Cerebellar cortex (tissue), 1 donor: ENCODE measurements at regions not wholly inside any gene's neighbourhood (a gene's known extent, or its start where the extent isn't known, plus 50 kb on each side); places are given as distances from the start of the nearest gene placed in this dataset.

Source experiments
- DNase-seq: peaks from one replicate; pipeline ENCODE4 v3.0.0-alpha.2; 2015; ENCODE audit warnings: low spot score

DNA sequence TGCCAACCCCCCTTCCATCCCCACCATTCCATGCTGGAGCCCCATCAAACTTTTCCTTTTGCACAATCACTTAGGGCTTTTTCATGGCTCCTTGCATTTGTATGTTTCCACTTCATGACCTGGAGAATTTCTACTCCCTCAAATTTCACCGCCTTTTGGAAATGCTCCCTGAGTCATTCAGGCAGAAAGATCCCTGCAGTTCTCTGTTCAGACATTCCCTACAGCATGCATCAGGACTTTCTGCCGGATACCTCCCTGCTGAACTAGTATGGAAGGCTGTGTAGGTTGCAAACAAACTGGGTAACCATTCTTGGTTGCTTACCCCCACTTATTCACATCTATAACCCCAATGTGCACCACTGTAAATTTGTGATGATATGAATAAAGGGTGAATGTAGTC is 389.6 kb upstream of the CELF4 start:
- DNase-seq = peak; percentile 75

- no peak for DNase-seq
Observed at GRCh38 chr18:37953876-37954275, 388.3 kb upstream of the CELF4 start.

DNA sequence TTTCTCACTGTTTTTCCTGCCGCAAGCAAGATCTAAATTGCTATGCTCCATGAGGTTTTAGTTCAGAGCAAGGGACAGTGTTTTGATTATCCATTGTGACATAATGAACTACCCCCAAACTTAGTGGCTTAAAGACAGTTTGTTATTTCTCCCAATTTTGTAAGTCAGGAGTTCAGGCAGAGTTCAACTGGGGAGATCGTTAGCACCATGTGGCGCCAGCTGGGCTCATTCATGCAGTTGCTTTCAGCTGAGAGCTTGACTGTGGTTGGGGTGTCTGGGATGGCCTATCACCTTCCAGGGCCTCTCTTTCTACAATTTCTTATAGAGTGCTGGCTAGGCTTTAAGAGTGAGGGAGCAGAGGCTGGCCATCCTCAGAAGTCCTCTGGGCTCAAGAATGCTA is 382.9 kb upstream of the CELF4 start:
- DNase-seq = no peak

DNA sequence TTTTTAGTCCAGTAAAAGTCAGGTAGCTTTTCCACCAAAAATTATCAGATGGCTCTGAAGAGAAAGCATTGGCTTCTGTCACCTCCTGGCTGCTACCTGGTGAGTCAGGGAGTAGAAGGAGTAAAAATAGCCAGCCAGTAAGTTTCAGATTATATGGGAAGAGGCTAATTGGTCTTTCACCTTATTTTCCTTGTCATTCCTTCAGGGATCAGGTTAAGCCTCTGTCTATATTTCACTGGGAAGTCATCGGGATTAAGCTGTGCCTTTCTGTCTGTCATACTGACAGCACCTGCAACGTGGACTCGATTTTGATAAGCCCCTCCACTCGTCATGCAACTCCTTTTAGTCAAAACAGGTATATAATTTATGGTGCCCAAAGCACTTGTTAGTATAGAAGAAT is 380.7 kb upstream of the CELF4 start:
- DNase-seq = no peak

DNA sequence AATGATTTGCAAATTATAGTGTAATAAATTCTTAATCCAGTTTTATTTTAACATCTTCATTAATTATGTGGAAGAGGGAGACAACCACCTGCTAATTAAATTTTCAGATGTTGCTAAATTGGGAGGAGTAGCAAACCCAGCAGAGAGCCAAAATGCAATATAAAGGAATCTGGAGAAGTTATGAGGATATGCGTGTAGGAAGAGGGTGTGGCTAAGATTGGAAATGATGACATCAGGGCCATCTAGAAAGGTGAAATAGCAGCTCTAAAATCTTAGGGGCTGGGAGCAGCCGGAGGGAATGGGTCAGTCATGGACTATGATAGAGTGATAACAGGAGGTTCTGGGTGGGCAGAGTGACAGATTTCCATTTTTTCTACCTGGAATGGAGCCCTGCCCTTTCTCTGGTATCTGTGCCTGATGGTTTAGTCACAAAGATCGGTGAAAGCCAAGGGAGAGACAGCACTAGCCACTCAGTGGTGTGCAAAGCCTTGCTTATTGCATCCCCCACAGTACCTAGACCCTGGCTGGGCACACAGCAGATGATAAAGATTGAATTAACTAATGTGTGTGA is 379.2 kb upstream of the CELF4 start:
- DNase-seq = peak; percentile 56

- no peak for DNase-seq
Observed at GRCh38 chr18:37937287-37937686, 371.7 kb upstream of the CELF4 start.

DNA sequence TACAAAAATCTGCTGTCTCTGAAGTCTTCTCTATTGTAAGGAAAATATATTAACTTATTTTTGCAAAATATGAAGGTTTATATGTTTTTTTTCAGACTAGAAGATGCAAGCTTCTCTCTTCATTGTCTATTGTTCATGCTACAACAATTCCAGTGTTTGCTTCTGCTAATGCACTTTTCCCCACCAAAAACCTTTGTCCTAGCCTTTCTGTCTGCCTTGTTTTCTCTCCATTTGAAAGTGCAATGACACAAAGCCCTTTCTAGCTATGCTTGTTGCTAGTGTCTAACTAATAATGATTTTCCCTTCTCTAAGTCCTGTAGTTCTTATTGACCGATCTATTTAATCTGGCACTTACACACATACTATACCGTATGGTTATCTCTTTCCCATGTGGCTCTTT is 369.5 kb upstream of the CELF4 start:
- DNase-seq = no peak

GRCh38 chr18:37930640-37931039 is 365.0 kb upstream of the CELF4 start:
- no peak for DNase-seq

DNA sequence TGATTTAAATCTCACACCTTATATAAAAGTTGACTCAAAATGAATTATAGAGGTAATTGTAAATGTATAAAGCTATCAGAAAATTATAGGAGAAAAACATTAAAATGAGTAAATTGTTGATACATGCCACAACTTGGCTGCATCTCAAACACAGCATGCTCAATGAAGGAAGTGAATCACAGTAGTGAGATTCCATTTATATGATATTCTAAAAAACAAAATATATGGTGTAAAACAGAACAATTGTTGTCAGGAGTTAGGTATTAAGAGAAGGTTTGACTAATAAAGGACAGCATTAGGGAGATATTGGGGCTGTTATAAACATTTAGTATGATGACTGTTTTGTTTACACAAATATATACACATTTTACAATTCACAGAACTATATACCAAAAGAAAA is 356.6 kb upstream of the CELF4 start:
- DNase-seq = no peak

DNA sequence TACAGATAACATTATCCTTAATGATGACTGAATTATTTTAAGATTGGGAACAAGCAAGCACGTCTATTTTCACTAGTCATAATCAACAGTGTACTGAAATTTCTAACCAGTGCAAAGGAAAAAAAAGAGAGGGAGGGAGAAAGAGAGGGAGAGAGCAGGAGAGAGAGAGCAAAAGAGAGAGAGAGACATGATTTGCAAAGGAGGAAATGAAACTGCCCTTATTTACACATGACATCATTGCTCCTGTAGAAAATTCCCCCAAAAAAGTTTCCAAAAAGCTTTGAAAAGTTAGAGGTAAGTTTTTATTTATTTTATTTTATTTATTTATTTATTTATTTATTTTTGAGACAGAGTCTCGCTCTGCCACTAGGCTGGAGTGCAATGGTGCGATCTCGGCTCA is 355.3 kb upstream of the CELF4 start:
- no peak for DNase-seq

DNA sequence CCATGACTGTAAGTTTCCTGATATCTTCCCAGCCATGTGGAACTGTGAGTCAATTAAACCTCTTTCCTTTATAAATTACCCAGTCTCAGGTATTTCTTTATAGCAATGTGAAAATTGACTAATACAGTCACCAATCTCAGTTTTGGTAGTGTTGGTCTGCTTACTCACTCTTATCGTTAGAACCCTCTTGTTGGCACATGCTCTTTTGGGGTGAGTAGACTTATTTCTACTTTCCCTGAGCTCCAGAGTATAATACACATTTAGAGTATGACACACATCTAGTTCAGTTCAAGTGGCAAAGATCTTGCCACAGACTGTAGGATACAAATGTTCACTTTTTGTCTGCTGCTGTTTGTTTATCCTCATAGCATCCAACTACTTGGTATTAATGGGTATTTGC is 347.5 kb upstream of the CELF4 start:
- no peak for DNase-seq

- DNase-seq = no peak
Observed at GRCh38 chr18:37902344-37902743, 336.7 kb upstream of the CELF4 start.

DNA sequence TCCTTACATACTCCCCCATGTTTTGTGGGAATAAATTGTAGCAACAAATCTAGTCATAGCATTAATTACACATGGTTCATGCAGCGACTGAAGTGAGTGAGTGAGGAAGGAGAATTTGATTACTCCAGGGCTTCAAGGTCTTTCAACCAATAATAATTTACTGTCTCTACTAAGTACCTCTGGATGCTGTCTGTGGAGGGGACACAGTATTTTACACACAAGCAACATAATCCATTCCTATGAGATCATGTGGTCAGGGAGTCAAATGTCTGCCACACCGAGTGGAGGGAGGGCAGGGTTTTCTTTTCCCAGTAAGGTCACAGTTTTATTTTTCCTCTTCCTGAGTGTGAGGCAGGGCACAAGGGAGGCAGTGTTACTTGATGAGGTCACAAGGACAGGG is 334.7 kb upstream of the CELF4 start:
- no peak for DNase-seq

GRCh38 chr18:37889963-37890362 is 324.4 kb upstream of the CELF4 start:
- no peak for DNase-seq

GRCh38 chr18:37874721-37875120 is 309.1 kb upstream of the CELF4 start:
- DNase-seq = no peak

DNA sequence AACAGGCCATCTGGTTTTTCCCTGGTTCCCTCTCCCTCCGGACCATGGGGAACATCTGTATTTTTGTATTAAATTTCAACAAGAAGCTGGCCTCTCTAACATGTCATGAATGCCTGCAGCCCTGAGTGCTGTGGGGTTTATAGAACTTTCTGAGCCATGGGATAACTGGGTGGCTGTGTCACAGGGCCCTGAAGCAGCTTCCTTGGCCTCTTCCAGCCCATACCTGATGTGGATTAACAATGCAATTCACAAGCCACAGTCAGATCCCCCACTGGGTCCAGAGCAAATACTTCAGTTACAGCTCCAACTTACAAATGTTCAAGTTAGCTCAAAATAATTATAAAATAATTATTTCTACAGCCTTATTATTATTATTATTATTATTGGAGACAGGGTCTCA is 307.8 kb upstream of the CELF4 start:
- DNase-seq = no peak

- no peak for DNase-seq
Observed at GRCh38 chr18:37872562-37872961, 307.0 kb upstream of the CELF4 start.

DNA sequence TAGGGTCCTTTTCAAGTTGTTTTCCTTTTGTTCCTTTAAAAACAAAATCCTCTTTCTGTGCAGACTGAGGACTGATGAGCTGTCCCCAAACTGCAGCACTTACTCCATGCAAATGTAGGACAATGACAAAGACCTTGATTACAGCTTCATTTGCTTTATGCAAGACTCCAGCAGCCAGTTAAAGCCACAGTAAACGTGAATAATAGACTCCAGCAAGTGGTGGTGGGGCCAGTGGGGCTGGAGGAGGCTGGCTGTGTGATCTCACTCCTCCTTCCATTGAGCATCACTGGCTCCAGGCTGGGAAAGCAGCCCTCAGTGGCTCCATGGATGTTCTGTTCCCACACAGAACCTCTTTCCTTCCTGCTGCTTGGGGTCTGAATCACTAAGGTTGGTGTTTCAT is 306.0 kb upstream of the CELF4 start:
- no peak for DNase-seq

GRCh38 chr18:37869051-37869450 is 303.5 kb upstream of the CELF4 start:
- DNase-seq = peak; percentile 87

GRCh38 chr18:37864122-37864521 is 298.5 kb upstream of the CELF4 start:
- DNase-seq = no peak

DNA sequence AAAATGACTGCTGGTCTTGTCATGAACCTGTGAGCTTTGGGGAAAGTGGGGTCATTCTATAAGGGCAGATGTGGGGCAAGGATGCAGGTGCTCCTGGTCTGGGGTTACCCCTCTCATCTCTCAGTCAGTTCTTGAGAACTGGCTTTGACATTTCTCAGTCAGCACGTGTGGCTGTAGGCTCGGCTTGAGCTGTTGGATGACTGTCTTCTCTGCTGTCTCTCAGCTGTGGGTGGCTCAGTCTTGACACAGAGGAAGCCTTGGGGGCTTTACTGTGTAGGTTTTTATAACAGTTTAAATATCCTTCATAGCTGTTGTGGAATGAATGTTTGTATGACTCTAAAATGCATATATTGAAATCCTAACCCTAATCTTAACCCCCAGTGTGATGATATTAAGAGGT is 296.4 kb upstream of the CELF4 start:
- no peak for DNase-seq

GRCh38 chr18:37854396-37854795 is 288.8 kb upstream of the CELF4 start:
- DNase-seq = no peak

DNA sequence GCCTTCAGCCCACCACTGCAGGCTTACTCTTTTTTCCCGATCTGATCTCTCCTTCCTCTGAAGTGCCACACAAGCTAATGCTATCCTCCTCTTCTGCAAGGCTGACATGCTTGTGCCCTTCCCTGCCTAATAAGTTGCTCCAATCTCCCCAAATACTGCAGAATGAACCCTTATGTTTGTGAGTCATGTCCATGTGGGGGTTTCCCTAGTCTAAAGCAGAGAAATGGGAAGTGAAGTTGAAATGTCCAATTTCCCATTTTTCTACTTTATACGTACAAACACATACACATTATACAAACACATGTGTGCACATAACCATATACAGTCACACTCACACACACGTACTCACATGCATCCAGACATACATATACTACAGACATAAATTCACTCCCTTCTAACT is 288.1 kb upstream of the CELF4 start:
- DNase-seq = no peak

DNA sequence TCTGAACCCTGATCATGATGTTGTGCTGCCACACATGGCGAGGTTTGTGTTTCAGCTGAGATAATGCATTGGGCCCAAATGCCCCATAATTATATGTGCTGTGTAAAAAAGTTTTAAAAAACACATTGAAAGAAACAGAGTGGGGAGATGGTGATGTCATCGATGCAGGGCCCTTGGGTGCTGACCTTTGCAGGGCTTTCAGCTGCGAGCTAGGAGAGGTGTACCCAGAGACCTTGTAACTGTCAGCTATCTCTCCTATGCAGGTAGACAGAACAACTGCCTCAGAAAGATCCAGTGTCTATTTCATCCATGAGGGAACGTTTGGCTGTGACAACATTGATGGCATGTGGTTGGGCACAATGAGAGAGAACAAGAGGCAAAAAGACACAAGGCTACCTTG is 286.9 kb upstream of the CELF4 start:
- no peak for DNase-seq

DNA sequence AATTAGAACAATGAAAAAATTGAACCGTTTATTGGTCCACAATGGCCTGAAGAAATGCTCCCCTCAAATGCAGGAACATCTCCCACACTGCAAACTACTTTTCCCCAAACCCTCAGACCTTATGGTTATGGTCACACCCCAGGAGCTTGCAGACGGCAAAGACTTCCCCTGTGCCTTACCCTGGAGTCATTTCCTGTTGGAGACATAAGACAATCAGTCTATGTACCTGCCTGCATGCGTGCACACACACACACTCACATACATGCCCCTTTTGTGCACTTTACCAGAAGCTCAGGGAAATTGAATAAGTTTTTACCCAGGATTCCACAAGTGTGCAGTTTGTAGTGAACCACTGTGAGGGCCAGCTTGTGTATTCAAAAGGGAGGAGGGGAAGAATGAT is 281.9 kb upstream of the CELF4 start:
- no peak for DNase-seq
